Stimulated activated naive CD8-positive, alpha-beta T cell treated with anti-CD3 and anti-CD28 coated beads, Interleukin-15, amount 100 ng/mL, for 72 hours (primary cell): ENCODE measurements at regions not wholly inside any gene's neighbourhood (a gene's known extent, or its start where the extent isn't known, plus 50 kb on each side); places are given as distances from the start of the nearest gene placed in this dataset.
"Not testable (repeated sequence)": the region's sequence is repeated elsewhere in the genome, so short reads cannot be mapped to it uniquely, and the experiment has no call there.

Experiments
- ATAC-seq: fragments of 150-1000 bp; cut with Tn5 transposase; 2 replicates; pipeline ENCODE4 v1.10.0; 2021; ENCODE audit warnings: mild to moderate bottlenecking, moderate library complexity
- DNase-seq, 2 donors: peaks; one replicate each; pipeline ENCODE4 v3.0.0; 2021 to 2022
- H3K27ac Mint-ChIP-seq, 2 donors: one replicate each; pipeline ENCODE4 v1.8.0; 2022; ENCODE audit warnings: mild to moderate bottlenecking in 2 of 2, mixed read lengths in 2 of 2, moderate library complexity in 2 of 2
- H3K27me3 Mint-ChIP-seq: one replicate; pipeline ENCODE4 v1.8.0; 2022; ENCODE audit warnings: mixed read lengths
- H3K4me1 Mint-ChIP-seq: one replicate; pipeline ENCODE4 v1.8.0; 2022; ENCODE audit warnings: mild to moderate bottlenecking, mixed read lengths
- H3K4me3 Mint-ChIP-seq, 2 donors: one replicate each; pipeline ENCODE4 v1.8.0; 2022; ENCODE audit warnings: mild to moderate bottlenecking in 2 of 2, mixed read lengths in 2 of 2, moderate library complexity in 1 of 2
- H3K9me3 Mint-ChIP-seq, 2 donors: one replicate each; pipeline ENCODE4 v1.8.0; 2022; ENCODE audit warnings: mixed read lengths in 2 of 2

DNA sequence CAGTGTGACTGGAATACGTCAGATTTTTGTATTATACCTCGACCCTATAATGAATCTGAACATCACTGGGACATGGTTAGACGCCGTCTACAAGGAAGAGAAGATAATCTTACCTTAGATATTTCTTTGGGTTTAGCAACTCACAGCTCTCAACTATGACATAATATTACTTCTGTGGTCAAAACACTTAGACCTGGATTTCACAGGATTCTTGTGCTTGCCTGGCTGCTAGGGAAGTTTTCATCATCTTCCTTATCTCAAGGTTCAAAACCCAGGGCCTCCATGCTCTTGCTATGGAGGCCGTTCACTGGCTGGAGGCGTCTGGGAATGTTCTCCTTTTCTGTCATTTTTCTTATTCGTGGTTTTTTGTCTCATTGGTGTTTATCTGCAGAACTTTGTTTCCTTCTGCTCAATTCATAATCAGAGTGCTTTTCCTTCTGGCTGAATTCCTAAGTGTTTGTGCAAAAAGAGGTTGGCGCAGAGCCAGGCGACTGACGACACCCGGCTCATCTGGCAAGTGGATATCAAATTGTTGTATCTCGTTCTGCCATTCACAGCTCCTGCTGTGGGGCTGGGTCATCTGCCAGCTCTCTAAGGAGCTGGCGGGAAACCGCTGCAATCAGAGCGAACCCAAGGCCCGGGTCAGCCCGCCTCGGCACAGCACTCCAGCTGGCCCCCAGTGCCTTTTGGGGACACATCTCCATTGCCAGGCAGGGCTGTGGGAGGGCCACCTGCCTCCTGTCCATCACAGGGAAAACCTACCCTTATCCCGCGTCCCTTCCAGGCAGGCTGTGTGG lies 68.1 kb upstream of the DEFB108B start:
- ATAC-seq, H3K27ac Mint-ChIP-seq, H3K4me3 Mint-ChIP-seq, H3K9me3 Mint-ChIP-seq, H3K4me1 Mint-ChIP-seq, DNase-seq: not testable (repeated sequence)
- peaks cover 25% of the 10 kb centered on the region for H3K27me3 Mint-ChIP-seq

DNA sequence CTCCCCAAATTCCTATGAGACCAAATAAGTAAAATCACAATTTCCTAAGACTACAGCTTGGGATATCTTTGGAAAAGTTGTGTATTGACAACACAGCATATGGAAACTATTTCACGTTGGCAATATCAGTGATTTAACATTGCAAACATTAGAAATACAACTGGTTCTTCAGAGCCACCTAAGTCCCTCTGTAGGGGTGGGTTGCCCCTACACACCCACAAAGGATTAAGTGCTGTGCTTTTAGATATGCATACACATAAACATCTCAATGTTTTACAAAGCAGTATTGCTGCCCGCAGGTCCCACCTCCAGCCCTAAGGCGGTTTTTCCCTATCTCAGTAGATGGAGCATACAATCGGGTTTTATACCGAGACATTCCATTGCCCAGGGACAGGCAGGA lies 66.0 kb upstream of the DEFB108B start:
- H3K27me3 Mint-ChIP-seq: peaks cover 27% of the 10 kb centered on the region
- not testable (repeated sequence) for H3K4me1 Mint-ChIP-seq, DNase-seq, H3K9me3 Mint-ChIP-seq, ATAC-seq, H3K27ac Mint-ChIP-seq, H3K4me3 Mint-ChIP-seq

DNA sequence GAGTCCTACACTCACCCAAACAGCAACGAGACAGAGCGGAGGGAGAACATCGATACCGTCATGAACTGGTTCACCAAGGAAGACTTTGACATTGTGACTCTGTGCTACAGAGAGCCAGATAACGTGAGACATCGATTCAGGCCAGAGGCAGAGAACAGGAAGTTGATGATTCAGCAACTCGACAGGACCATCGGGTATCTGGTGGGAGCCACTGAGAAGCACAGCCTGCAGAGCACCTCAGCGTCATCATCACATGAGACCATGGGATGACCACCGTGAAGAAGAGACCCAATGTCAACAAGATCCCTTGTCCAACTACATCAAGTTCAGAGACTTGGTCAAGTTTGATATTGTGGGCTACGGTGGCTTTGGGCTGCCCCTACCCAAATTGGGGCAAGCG lies 60.8 kb upstream of the DEFB108B start:
- not testable (repeated sequence) for DNase-seq, H3K9me3 Mint-ChIP-seq, H3K27ac Mint-ChIP-seq, H3K4me1 Mint-ChIP-seq, H3K4me3 Mint-ChIP-seq, H3K27me3 Mint-ChIP-seq, ATAC-seq

- Mint-ChIP-seq H3K27ac (no peak overlapping the region), H3K27me3 (peaks cover 9% of the 10 kb centered on the region), H3K9me3 (no peaks in the 10 kb centered on the region), H3K4me3 (no peak overlapping the region), H3K4me1 (peaks cover 5% of the 10 kb centered on the region)
- DNase-seq: no peak
- ATAC-seq: no peak
Measured at GRCh38 chr11:71774603-71775222, 58.3 kb upstream of the DEFB108B start.

DNA sequence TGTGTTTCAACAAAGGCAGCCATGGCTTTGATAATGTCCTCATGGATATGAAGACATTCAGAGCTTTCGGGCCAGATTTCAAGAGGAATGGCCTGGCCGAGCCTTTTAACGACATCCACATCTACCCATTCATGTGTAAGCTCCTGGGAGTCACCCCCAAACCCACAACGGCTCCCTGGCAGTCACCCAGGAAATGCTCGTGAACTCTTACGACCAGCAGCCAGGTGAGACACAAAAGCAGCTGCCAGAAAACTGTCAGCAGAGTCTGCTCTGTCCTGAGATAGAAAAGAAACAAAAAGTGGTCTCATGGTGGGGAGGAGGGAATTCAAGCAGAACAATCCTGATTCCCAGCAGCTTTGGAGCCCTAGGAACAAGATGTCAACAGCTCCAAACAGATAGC lies 52.9 kb upstream of the DEFB108B start:
- H3K4me3 Mint-ChIP-seq: not testable (repeated sequence)

DNA sequence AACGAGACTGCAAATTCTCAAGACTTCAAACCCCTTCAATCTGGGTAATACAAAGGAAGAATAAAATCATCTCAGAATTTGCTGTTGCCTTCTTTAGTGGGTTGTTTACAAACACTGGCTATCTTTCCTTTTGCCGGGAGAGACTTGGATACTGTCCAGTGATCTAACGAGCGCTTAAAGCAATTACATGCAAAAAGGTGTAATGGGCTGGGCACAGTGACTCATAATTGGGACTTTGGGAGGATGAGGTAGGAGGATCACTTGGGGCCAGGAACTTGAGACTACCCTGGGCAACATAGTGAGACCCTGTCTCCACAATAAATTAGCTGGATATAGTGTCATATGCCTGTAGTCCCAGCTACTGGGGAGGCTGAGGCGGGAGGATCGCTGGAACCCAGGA lies 52.2 kb upstream of the DEFB108B start:
- DNase-seq, ATAC-seq, H3K9me3 Mint-ChIP-seq, H3K27ac Mint-ChIP-seq, H3K4me3 Mint-ChIP-seq, H3K4me1 Mint-ChIP-seq: not testable (repeated sequence)
- H3K27me3 Mint-ChIP-seq: peaks cover 15% of the 10 kb centered on the region

More for the DNA sequence above, 52.9 kb upstream of the DEFB108B start:
- not testable (repeated sequence) for ATAC-seq, DNase-seq, H3K4me1 Mint-ChIP-seq, H3K9me3 Mint-ChIP-seq, H3K27ac Mint-ChIP-seq
- peaks cover 15% of the 10 kb centered on the region for H3K27me3 Mint-ChIP-seq

GRCh38 chr11:71781491-71781890 lies 51.5 kb upstream of the DEFB108B start:
- not testable (repeated sequence) for H3K4me3 Mint-ChIP-seq, ATAC-seq, H3K27ac Mint-ChIP-seq, DNase-seq, H3K9me3 Mint-ChIP-seq
- Mint-ChIP-seq H3K4me1 (peaks cover 14% of the 10 kb centered on the region), H3K27me3 (peaks cover 15% of the 10 kb centered on the region)

DNA sequence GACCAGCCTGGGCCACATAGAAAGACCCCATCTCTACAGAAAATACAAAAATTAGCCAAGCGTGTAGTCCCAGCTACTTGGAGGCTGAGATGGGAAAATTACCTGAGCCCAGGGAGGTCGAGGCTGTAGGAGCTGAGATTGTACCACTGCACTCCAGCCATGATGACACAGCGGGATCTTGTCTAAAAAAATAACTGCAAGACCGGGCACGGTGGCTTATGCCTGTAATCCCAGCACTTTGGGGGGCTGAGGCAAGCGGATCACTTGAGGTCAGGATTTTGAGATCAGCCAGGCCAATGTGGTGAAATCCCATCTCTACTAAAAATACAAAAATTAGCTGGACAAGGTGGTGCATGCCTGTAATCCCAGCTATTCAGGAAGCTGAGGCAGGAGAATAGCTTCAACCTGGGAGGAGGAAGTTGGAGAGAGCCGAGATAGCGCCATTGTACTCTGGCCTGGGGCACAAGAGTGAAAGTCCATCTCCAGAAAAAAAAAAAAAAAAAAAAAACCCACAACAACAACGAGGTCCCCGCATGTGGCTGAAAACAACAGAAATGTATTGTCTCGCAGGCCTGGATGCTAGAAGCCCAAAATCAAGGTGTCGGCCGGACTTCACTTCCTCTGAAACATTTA lies 50.7 kb upstream of the DEFB108B start:
- H3K4me3 Mint-ChIP-seq, ATAC-seq, H3K9me3 Mint-ChIP-seq, H3K27ac Mint-ChIP-seq, DNase-seq: not testable (repeated sequence)
- H3K4me1 Mint-ChIP-seq: peaks cover 14% of the 10 kb centered on the region
- peaks cover 15% of the 10 kb centered on the region for H3K27me3 Mint-ChIP-seq

DNA sequence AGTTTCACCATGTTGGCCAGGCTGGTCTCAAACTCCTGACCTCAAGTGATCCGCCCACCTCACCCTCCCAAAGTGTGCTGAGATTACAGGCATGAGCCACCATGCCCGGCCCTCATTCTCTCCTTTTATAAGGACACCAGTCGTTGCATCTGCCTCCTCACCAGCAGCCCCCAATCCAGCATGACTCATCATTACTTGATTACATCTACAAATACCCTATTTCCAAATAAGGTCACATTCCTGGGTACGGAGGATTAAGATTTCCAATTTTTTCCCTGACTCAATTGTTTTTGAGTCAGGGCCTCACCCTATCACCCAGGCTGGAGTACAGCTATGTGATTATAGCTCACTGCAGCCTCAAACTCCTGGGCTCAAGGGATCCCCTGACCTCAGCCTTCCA lies 49.8 kb upstream of the DEFB108B start:
- not testable (repeated sequence) for H3K9me3 Mint-ChIP-seq, H3K4me3 Mint-ChIP-seq, H3K27ac Mint-ChIP-seq, ATAC-seq, DNase-seq
- peaks cover 15% of the 10 kb centered on the region for H3K27me3 Mint-ChIP-seq
- H3K4me1 Mint-ChIP-seq: peaks cover 20% of the 10 kb centered on the region
